GM23248 (cell line): ENCODE measurements at regions not wholly inside any gene's neighbourhood (a gene's known extent, or its start where the extent isn't known, plus 50 kb on each side); places are given as distances from the start of the nearest gene placed in this dataset.

Source experiments
- EZH2 ChIP-seq: fragments of 200-600 bp; sonication (generic); IDR thresholded peaks from 2 replicates; pipeline ENCODE4 v1.6.1; 2018; ENCODE audit warnings: antibody characterized with exemption, mild to moderate bottlenecking; ENCODE audit not compliant: insufficient read depth, poor library complexity, severe bottlenecking
- EZH2phosphoT487 ChIP-seq: fragments of 200-600 bp; sonication (generic); IDR thresholded peaks from 2 replicates; pipeline ENCODE4 v1.6.1; 2018; ENCODE audit warnings: antibody characterized with exemption, moderate library complexity, mild to moderate bottlenecking, low read depth; ENCODE audit not compliant: insufficient read depth

- TF ChIP-seq EZH2 (no peak), EZH2phosphoT487 (0 out of 2 replicates have a peak, but pooled peaks have one; percentile 43)
These were observed 103.8 kb upstream of the ZNF618 start for GRCh38 chr9:113772121-113772810.
